Osteocyte (in vitro differentiated cells): ENCODE measurements at regions not wholly inside any gene's neighbourhood (a gene's known extent, or its start where the extent isn't known, plus 50 kb on each side); places are given as distances from the start of the nearest gene placed in this dataset.

Source experiments
- DNase-seq: peaks from one replicate; pipeline ENCODE4 v3.0.0; 2021; ENCODE audit warnings: mixed read lengths; ENCODE audit not compliant: unreplicated experiment; ENCODE audit errors: extremely low spot score
- H3K27ac Mint-ChIP-seq: one replicate; pipeline ENCODE4 v1.8.0; 2021; ENCODE audit warnings: mild to moderate bottlenecking, mixed read lengths; ENCODE audit not compliant: unreplicated experiment
- H3K27me3 Mint-ChIP-seq: one replicate; pipeline ENCODE4 v1.8.0; 2021; ENCODE audit warnings: mixed read lengths; ENCODE audit not compliant: unreplicated experiment
- H3K36me3 Mint-ChIP-seq: one replicate; pipeline ENCODE4 v1.8.0; 2021; ENCODE audit warnings: mixed read lengths; ENCODE audit not compliant: unreplicated experiment
- H3K4me1 Mint-ChIP-seq: one replicate; pipeline ENCODE4 v1.8.0; 2021; ENCODE audit warnings: mixed read lengths; ENCODE audit not compliant: unreplicated experiment
- H3K4me3 Mint-ChIP-seq: one replicate; pipeline ENCODE4 v1.8.0; 2021; ENCODE audit warnings: mild to moderate bottlenecking, moderate library complexity, mixed read lengths; ENCODE audit not compliant: unreplicated experiment
- H3K9me3 Mint-ChIP-seq: one replicate; pipeline ENCODE4 v1.8.0; 2021; ENCODE audit warnings: mixed read lengths; ENCODE audit not compliant: unreplicated experiment
- TF ChIP-seq, protein P1 (sequence below): fragments of 200-600 bp; sonication (generic); IDR thresholded peaks from 2 replicates; pipeline ENCODE4 v1.5.0; 2021; ENCODE audit warnings: antibody characterized with exemption, mild to moderate bottlenecking, moderate library complexity

GRCh38 chr3:78015856-78016255 is 976.0 kb downstream of the ROBO2 start:
- no peak overlapping the region for H3K4me3 Mint-ChIP-seq
- H3K27me3 Mint-ChIP-seq = peaks cover 55% of the 10 kb centered on the region
- DNase-seq = no peak
- TF ChIP-seq, protein P1, sequence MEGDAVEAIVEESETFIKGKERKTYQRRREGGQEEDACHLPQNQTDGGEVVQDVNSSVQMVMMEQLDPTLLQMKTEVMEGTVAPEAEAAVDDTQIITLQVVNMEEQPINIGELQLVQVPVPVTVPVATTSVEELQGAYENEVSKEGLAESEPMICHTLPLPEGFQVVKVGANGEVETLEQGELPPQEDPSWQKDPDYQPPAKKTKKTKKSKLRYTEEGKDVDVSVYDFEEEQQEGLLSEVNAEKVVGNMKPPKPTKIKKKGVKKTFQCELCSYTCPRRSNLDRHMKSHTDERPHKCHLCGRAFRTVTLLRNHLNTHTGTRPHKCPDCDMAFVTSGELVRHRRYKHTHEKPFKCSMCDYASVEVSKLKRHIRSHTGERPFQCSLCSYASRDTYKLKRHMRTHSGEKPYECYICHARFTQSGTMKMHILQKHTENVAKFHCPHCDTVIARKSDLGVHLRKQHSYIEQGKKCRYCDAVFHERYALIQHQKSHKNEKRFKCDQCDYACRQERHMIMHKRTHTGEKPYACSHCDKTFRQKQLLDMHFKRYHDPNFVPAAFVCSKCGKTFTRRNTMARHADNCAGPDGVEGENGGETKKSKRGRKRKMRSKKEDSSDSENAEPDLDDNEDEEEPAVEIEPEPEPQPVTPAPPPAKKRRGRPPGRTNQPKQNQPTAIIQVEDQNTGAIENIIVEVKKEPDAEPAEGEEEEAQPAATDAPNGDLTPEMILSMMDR = no peak
- H3K27ac Mint-ChIP-seq = no peak overlapping the region
- no peaks in the 10 kb centered on the region for H3K36me3 Mint-ChIP-seq
- no peaks in the 10 kb centered on the region for H3K9me3 Mint-ChIP-seq
- H3K4me1 Mint-ChIP-seq = no peaks in the 10 kb centered on the region

DNA sequence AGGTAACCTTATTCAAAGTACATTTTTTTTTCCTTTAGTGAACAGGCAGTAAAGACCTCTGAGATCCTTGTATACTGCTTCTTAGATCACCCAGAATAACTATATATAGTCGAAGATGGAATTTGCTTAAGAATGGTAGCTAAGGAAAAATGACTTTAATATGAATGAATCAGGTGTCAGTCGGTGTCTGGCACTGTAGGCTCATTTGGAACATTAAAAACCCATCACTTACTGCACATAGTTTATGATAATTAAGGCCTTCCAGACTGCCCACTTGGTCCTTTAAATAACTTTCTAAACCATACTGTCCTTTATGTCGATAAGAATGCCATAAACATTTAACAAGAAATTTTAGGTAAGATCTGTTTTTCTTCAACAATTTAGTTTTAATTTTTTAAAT is 981.8 kb downstream of the ROBO2 start:
- no peaks in the 10 kb centered on the region for H3K9me3 Mint-ChIP-seq
- H3K36me3 Mint-ChIP-seq = no peaks in the 10 kb centered on the region
- H3K4me1 Mint-ChIP-seq = peaks cover 3% of the 10 kb centered on the region
- TF ChIP-seq, protein P1 = no peak
- H3K4me3 Mint-ChIP-seq = no peak overlapping the region
- no peak overlapping the region for H3K27ac Mint-ChIP-seq
- DNase-seq = no peak
- H3K27me3 Mint-ChIP-seq = peaks cover 18% of the 10 kb centered on the region

DNA sequence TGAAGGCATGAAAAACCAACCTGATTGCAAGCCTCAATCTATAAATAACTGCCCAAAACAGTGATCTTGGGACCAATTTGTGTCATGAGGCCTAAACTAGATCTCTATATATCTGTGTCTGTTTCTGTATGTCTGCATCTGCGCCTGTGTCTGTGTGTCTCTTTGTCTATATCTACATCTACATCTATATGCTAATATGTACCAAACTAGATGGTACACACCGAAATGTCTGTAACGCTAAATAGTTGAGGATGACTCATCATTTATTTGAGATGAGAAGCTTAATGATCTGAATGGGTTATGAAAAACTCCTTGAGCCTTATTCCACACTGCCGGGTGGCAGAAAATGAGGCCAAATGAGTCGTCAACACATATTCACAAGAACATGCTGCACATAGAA is 982.3 kb downstream of the ROBO2 start:
- H3K4me3 Mint-ChIP-seq = no peak overlapping the region
- H3K9me3 Mint-ChIP-seq = no peaks in the 10 kb centered on the region
- no peaks in the 10 kb centered on the region for H3K36me3 Mint-ChIP-seq
- H3K4me1 Mint-ChIP-seq = peaks cover 3% of the 10 kb centered on the region
- TF ChIP-seq, protein P1 = no peak
- H3K27me3 Mint-ChIP-seq = peaks cover 15% of the 10 kb centered on the region
- DNase-seq = no peak
- H3K27ac Mint-ChIP-seq = no peak overlapping the region

DNA sequence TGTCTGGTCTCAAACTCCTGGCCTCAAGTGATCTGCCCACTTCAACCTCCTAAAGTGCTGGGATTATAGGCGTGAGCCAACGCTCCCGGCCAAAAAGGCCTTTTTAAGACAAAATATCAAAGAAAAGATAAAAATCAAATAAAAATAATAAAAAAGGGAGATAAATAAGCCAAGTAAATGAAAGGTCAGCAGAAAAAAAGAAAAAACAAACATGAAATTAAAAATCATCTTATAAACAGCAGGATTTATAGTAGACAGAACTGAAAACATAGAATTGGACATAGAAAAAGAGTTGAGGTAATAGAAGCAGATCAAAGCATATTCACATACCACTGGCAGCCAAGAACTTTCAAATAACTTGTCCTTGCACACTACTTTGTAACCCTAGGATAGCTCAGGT is 983.4 kb downstream of the ROBO2 start:
- no peaks in the 10 kb centered on the region for H3K9me3 Mint-ChIP-seq
- H3K4me3 Mint-ChIP-seq = no peak overlapping the region
- no peak for DNase-seq
- H3K4me1 Mint-ChIP-seq = peaks cover 3% of the 10 kb centered on the region
- peaks cover 14% of the 10 kb centered on the region for H3K27me3 Mint-ChIP-seq
- TF ChIP-seq, protein P1 = no peak
- no peak overlapping the region for H3K27ac Mint-ChIP-seq
- no peaks in the 10 kb centered on the region for H3K36me3 Mint-ChIP-seq

GRCh38 chr3:78025916-78026315 is 986.0 kb downstream of the ROBO2 start:
- H3K27ac Mint-ChIP-seq = no peak overlapping the region
- H3K4me1 Mint-ChIP-seq = peaks cover 3% of the 10 kb centered on the region
- no peak overlapping the region for H3K4me3 Mint-ChIP-seq
- TF ChIP-seq, protein P1 = no peak
- no peaks in the 10 kb centered on the region for H3K36me3 Mint-ChIP-seq
- no peak for DNase-seq
- no peaks in the 10 kb centered on the region for H3K9me3 Mint-ChIP-seq
- H3K27me3 Mint-ChIP-seq = no peaks in the 10 kb centered on the region
